HG02642 (cell line): ENCODE measurements at regions not wholly inside any gene's neighbourhood (a gene's known extent, or its start where the extent isn't known, plus 50 kb on each side); places are given as distances from the start of the nearest gene placed in this dataset.
"Not testable (repeated sequence)": the region's sequence is repeated elsewhere in the genome, so short reads cannot be mapped to it uniquely, and the experiment has no call there.

ENCODE experiments used
- ATAC-seq: cut with Tn5 transposase; IDR thresholded peaks from one replicate; pipeline ENCODE4 v1.9.1; 2021; ENCODE audit warnings: mild to moderate bottlenecking; ENCODE audit not compliant: unreplicated experiment, poor library complexity

DNA sequence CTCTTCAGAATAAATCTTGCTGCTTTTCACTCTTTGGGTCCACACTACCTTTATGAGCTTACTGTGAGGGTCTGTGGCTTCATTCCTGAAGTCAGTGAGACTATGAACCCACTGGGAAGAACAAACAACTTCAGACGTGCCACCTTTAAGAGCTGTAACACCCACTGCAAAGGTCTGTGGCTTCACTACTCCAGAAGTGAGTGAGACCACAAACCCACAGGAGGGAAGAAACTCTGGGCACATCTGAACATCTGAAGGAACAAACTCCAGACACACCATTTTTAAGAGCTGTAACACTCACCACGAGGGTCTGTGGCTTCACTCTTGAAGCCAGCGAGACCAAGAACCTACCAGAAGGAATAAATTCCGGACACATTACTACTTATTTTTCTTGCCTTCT, 964.1 kb upstream of the NXPH2 start:
- ATAC-seq: no peak

GRCh38 chr2:139742216-139743172, 962.3 kb upstream of the NXPH2 start:
- no peak for ATAC-seq

DNA sequence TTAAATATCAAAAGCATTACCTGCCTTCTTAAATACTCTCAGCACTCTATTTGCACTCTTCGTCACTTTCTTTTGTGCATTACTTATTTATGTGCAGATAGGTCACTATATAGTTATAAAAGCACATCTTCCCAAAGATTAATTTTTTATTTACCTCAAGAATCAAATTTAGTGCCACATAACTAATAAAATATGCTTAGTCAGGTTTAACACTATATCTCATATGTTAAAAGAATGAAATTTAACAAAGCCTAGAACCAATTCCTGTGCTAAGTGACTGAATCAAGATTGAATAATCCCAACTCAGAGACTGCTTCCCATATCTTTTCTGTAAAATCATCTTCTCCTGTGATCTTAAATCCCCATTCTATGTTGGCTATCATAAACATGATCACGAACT, 957.5 kb upstream of the NXPH2 start:
- ATAC-seq: no peak

- no peak for ATAC-seq
These were observed 950.0 kb upstream of the NXPH2 start for GRCh38 chr2:139730197-139730596.

- no peak for ATAC-seq
These were observed 941.3 kb upstream of the NXPH2 start for GRCh38 chr2:139721411-139721995.

DNA sequence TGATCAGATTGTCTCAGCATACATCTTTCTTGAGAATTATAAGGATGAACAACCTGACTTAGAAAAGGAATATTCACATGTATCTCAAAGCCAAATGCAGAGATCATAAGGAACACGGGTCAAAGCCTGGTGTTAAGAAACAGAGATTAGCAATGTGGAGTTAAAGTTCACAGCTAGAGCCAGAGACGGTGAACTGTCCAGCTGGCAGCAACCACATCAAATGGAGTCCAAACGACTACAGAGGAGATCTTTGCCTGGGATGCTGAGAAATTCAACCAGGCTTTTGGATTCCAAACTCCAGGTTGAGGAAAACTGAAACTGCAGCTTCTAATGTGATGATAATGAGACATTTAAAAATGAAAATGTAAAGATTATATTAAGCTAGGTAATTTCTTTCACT, 939.9 kb upstream of the NXPH2 start:
- no peak for ATAC-seq

DNA sequence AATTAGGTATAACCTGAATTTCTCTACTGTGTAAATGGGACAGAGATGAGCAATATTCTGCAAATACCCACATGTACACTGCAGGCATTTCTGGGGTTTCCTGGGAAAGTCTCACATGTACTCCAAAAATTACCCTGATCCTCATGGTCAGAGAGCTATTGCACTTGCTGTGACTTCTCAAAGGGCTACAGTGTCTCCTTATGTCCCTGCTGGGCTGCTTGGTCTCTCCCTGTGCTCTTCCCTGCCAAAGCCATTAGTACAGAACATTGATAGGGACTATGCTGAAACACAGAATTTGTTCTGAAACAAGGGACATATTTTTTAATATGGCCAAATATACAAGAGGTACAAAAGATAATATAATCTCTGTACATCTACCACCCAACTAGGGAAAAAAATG, 924.4 kb upstream of the NXPH2 start:
- ATAC-seq: no peak

- ATAC-seq: no peak
These were observed 914.1 kb upstream of the NXPH2 start for GRCh38 chr2:139694327-139694726.

DNA sequence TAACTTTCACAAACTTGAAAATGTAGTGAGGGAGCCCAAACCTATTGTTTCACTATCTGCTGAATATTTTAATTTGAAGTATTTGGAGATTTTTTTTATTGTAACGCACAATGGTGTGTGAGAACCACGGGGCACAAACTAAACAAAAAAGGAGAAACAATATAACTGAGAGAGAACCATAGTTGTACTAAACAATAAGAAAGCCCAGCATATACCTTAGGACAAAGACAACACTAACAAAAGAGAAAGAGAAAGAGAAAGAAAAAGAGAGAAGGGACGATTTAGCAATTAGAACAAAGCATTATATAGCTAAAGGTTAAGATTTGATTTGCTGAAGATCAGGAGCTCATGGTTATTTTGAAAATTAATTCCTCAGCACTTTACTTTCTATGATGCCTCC, 906.0 kb upstream of the NXPH2 start:
- no peak for ATAC-seq

DNA sequence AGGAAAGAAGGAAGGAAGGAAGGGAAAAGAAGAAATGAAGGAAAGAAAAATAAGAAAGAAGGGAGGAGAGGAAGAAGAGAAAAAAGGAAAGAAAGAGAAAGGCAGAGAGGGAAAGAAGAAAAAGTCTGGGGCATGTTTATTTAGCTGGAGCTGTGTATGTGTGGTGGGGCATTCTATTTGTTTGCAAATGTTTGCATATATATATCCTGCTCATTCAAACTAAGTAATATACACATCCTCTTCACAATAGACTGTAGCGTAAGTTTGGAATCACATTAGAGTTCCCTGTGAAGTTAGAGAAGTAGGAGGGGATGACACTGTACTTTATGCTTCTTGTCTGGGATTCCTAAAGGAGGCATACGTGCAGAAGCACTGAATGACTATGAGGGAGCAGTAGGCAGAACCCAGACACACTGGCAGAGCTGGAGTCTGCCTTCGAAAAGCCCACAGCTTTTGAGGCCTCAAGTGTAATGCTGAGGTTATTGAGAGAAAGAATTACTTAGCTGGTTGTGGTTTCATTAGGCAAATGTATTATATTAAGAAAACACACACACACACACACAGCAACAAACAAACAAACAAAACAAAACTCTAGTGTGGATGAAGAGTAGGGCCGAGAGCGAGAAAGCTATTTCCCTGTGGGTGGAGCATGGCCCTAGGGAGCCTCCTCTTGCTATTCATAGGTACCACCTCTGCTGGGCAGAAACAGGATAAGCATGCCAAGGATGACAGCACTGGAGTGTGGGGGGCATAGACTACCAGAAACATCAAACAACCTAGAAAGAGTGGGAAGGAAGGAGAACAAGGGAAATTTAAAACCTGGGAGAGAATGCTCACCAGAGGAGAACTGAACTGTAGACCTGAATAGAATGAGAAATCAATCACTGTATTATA, 905.1 kb upstream of the NXPH2 start:
- ATAC-seq: no peak

- ATAC-seq: no peak
These were observed 904.2 kb upstream of the NXPH2 start for GRCh38 chr2:139684286-139684860.

- no peak for ATAC-seq
These were observed 894.4 kb upstream of the NXPH2 start for GRCh38 chr2:139674577-139674976.

GRCh38 chr2:139673447-139673846, 893.3 kb upstream of the NXPH2 start:
- ATAC-seq: not testable (repeated sequence)

DNA sequence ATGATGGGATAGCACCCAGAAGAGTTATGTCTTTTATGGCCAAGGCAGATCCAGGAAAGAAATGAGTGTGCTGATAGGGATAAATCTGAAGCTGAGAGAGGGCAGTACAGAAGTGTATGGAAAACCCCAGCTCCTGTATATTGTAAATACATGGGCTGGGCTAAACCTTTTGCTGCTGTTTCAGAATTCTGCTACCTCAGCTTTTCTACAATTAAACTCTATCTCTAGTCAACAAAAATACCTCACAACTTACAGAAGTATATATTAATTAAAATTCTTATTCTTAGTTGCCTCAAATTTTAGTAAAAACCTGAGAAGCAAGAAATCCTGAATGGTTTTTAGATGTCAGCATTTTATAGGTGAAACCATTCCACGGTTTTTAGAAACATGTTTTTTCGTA, 889.5 kb upstream of the NXPH2 start:
- no peak for ATAC-seq

DNA sequence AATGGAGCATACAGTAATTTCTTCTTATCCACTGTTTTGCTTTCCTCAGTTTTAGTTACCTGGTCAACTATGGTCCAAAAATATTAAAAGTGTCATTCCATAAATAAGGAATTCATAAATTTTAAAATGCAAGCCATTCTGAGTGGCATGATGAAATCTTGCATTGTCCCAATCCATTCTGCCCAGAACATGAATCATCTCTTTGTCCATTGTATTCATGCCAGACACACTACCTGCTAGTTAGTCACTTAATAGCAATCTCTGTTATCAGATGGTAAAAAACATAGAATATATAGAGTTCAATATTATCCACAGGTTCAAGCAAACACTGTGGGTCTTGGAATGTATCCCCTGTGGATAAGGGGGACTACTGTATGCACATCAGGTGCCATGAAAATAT, 872.2 kb upstream of the NXPH2 start:
- no peak for ATAC-seq

DNA sequence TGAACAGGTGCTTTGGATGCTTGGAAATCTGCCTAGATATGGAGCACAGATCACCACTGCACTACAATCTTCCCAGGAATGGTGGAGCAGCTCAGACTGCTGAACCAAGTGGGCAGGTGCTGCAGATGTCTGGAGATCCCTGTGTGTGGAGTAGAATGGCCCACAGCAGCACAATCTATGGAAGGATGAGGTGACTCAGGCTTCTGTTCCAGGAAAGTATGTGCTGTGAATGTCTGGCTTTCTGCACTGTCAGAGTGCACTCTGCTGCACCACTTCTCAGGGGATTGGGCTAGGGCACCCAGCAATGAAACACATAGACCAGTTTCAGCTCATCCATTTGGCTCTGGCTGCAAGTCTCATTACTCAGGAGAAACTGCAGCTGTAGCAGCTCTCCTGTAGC, 865.4 kb upstream of the NXPH2 start:
- no peak for ATAC-seq

DNA sequence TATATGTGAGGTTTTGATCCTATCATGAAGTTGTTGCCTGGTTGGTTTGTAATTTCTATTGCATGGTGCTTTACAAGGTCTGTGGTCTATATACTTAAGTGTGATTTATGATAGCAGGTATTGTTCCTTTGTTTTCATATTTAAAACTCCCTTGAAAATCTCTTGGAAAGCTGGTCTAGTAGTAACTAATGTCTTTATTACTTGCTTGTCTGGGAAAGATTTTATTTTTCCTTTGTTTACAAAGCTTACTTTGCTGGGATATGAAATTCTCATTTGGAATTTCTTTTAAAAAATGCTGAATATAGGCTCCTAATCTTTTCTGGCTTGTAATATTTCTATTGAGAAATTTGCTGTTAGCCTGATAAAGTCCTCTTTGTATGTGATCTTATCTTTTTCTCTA, 862.9 kb upstream of the NXPH2 start:
- ATAC-seq: no peak

DNA sequence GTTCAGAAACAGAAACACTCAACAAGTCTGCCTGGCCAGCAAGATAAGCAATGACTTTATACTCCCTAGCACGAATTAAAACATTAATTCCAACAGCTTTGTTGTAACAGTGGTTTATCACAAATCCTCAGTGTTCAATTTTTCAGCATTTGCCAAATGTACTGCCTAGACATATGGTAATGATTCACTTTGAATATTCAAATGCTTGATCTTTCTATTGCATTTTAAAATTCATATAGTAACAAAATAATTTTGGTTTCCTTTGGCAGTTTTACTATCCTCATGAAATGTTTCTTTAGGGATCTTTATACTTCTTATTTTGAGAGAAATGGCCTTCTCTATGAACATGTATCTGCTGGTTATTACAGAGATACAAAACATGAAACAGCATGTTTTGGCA, 851.8 kb upstream of the NXPH2 start:
- ATAC-seq: no peak

GRCh38 chr2:139628931-139629330, 848.7 kb upstream of the NXPH2 start:
- no peak for ATAC-seq

- ATAC-seq: no peak
These were observed 845.9 kb upstream of the NXPH2 start for GRCh38 chr2:139626128-139626527.

- ATAC-seq: no peak
These were observed 842.5 kb upstream of the NXPH2 start for GRCh38 chr2:139622691-139623090.
